MCF 10A (cell line): ENCODE measurements at regions not wholly inside any gene's neighbourhood (a gene's known extent, or its start where the extent isn't known, plus 50 kb on each side); places are given as distances from the start of the nearest gene placed in this dataset.

Source experiments
- BruUV-seq: library from RNA; stranded (reverse); fragments of 400-500 nt; replicated peaks from 2 replicates; lab custom pipeline; 2021; lab: Mats Ljungman, UMichigan
- CTCF ChIA-PET: fragments of 300-600 bp; sonication (Branson Sonifier 250); formaldehyde crosslinking; extraction: SDS; loops from one replicate; lab custom pipeline; 2021; ENCODE audit warnings: antibody characterized with exemption, inconsistent platforms; lab: Yijun Ruan, JAX
- POLR2A ChIA-PET: fragments of 300-600, 350-650 bp; sonication (Branson Sonifier 250); formaldehyde crosslinking; extraction: SDS; loops from one replicate; lab custom pipeline; 2020; ENCODE audit warnings: antibody characterized with exemption, inconsistent platforms; lab: Yijun Ruan, JAX
- DNase-seq: peaks from one replicate; pipeline ENCODE4 v3.0.0-alpha.2; 2018; ENCODE audit not compliant: unreplicated experiment
- H3K27ac Mint-ChIP-seq: one replicate; pipeline ENCODE4 v1.8.0; 2022; ENCODE audit warnings: mild to moderate bottlenecking, low read depth, mixed read lengths; ENCODE audit not compliant: unreplicated experiment
- H3K27me3 Mint-ChIP-seq: one replicate; pipeline ENCODE4 v1.8.0; 2022; ENCODE audit warnings: mixed read lengths; ENCODE audit not compliant: insufficient read depth, unreplicated experiment
- H3K36me3 Mint-ChIP-seq: one replicate; pipeline ENCODE4 v1.8.0; 2022; ENCODE audit warnings: mild to moderate bottlenecking, moderate library complexity, mixed read lengths; ENCODE audit not compliant: insufficient read depth, unreplicated experiment
- H3K4me1 Mint-ChIP-seq: one replicate; pipeline ENCODE4 v1.8.0; 2022; ENCODE audit warnings: mixed read lengths; ENCODE audit not compliant: insufficient read depth, unreplicated experiment
- H3K4me3 Mint-ChIP-seq: one replicate; pipeline ENCODE4 v1.8.0; 2022; ENCODE audit warnings: mild to moderate bottlenecking, moderate library complexity, mixed read lengths; ENCODE audit not compliant: unreplicated experiment
- H3K9me3 Mint-ChIP-seq: one replicate; pipeline ENCODE4 v1.8.0; 2022; ENCODE audit warnings: mixed read lengths; ENCODE audit not compliant: unreplicated experiment
- intact Hi-C: fragments of 100-400 bp; cut with micrococcal nuclease; formaldehyde crosslinking; loops from 2 replicates; pipeline ENCODE4 v1.14.1; 2022
- TF ChIP-seq, protein P1 (sequence below): fragments of 200-600 bp; IDR thresholded peaks from one replicate; pipeline ENCODE4 v1.8.0; 2022; ENCODE audit warnings: antibody characterized with exemption, mild to moderate bottlenecking; ENCODE audit not compliant: unreplicated experiment

DNA sequence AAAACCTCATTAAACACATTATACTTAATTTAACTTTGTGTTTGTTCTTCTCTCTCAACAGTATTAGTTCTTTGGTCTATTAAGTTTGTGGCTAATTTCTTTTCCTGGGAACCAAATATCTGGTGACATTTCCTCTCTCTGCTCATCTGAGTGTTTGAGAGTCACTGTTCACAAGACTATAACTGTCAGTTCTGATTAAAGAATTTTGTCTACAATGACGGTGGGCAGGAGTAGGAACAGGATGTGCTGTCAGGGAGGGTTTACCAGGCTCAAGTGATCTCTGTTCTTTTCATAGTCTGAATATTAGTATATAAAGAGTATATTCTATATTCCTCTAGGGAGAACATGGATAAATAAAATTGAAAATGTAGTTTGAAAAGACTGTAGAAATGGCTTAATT lies 92.9 kb downstream of the ALG10B start:
- TF ChIP-seq, protein P1, sequence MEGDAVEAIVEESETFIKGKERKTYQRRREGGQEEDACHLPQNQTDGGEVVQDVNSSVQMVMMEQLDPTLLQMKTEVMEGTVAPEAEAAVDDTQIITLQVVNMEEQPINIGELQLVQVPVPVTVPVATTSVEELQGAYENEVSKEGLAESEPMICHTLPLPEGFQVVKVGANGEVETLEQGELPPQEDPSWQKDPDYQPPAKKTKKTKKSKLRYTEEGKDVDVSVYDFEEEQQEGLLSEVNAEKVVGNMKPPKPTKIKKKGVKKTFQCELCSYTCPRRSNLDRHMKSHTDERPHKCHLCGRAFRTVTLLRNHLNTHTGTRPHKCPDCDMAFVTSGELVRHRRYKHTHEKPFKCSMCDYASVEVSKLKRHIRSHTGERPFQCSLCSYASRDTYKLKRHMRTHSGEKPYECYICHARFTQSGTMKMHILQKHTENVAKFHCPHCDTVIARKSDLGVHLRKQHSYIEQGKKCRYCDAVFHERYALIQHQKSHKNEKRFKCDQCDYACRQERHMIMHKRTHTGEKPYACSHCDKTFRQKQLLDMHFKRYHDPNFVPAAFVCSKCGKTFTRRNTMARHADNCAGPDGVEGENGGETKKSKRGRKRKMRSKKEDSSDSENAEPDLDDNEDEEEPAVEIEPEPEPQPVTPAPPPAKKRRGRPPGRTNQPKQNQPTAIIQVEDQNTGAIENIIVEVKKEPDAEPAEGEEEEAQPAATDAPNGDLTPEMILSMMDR: no peak
- Mint-ChIP-seq H3K4me3 (no peak overlapping the region), H3K9me3 (no peaks in the 10 kb centered on the region), H3K4me1 (peaks cover 5% of the 10 kb centered on the region), H3K36me3 (no peaks in the 10 kb centered on the region), H3K27me3 (no peaks in the 10 kb centered on the region), H3K27ac (no peak overlapping the region)
- BruUV-seq: no TSS peak
- ChIA-PET POLR2A (interaction anchor here (0.6 kb wide), 1 partner anchor 1415 kb away, joined by 3 read pairs; no protein-coding TSS in a partner anchor), CTCF (no interaction called here)
- intact Hi-C loops: no loop called here
- no peak for DNase-seq

- Mint-ChIP-seq H3K9me3 (no peaks in the 10 kb centered on the region), H3K4me3 (no peak overlapping the region), H3K4me1 (peaks cover 5% of the 10 kb centered on the region), H3K36me3 (no peaks in the 10 kb centered on the region), H3K27me3 (no peaks in the 10 kb centered on the region), H3K27ac (no peak overlapping the region)
- BruUV-seq: no TSS peak
- no peak for DNase-seq
- CTCF ChIA-PET: interaction anchor here (0.7 kb wide), 1 partner anchor 489 kb away, joined by 4 read pairs; no protein-coding TSS in a partner anchor
- TF ChIP-seq, protein P1: no peak
- POLR2A ChIA-PET: no interaction called here
- intact Hi-C loops: no loop called here
Observed at GRCh38 chr12:38411426-38411825, 94.9 kb downstream of the ALG10B start.

DNA sequence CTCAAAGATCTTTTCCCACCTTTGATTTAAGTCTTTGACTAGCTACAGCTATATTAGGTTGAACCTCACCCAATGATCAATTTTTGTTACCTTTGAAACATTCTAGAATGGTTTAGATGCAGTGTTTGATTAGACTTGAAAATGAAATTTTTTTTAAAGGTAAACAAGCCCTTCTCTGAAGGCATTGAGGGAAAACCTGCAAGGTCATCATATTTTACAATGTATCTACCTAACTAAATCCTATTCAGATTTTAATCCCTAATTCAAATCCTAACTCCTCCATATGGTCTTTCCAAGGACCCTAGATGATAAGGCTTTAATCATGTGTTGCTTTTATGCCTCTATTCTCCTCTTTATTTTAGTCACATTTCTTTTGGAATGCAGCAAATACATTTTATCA lies 95.4 kb downstream of the ALG10B start:
- peaks cover 5% of the 10 kb centered on the region for H3K4me1 Mint-ChIP-seq
- H3K27ac Mint-ChIP-seq: no peak overlapping the region
- no peaks in the 10 kb centered on the region for H3K27me3 Mint-ChIP-seq
- POLR2A ChIA-PET: no interaction called here
- no peaks in the 10 kb centered on the region for H3K9me3 Mint-ChIP-seq
- no peaks in the 10 kb centered on the region for H3K36me3 Mint-ChIP-seq
- no TSS peak for BruUV-seq
- DNase-seq: no peak
- intact Hi-C loops: no loop called here
- CTCF ChIA-PET: interaction anchor here (0.7 kb wide), 1 partner anchor 488 kb away, joined by 4 read pairs; no protein-coding TSS in a partner anchor
- no peak overlapping the region for H3K4me3 Mint-ChIP-seq
- TF ChIP-seq, protein P1: no peak

DNA sequence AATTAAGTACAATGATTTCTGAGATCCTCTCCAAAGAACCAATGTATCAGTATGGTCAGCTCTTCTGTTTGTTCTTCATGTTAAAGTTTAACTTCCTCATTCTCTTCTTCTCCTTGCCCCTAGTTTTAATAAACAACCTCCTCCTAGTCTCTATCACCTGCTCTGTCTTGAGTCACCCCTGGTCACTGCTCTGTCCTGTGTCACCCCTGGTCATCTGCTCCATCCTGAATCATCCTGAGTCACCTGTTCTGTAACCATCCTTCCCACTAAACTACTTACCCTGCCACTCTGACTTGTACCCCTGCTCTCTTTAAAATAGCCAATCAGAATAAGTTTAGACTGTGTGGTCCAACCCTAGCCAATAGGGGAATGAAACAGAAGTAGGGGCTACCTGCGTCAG lies 100.5 kb downstream of the ALG10B start:
- Mint-ChIP-seq H3K9me3 (no peaks in the 10 kb centered on the region), H3K4me1 (no peaks in the 10 kb centered on the region), H3K36me3 (no peaks in the 10 kb centered on the region), H3K27ac (no peak overlapping the region), H3K4me3 (no peak overlapping the region), H3K27me3 (no peaks in the 10 kb centered on the region)
- DNase-seq: no peak
- intact Hi-C loops: no loop called here
- TF ChIP-seq, protein P1: no peak
- ChIA-PET CTCF (no interaction called here), POLR2A (no interaction called here)
- no TSS peak for BruUV-seq
